Hematopoietic multipotent progenitor cell treated with erythropoietin and hydrocortisone succinate and interleukin-3 and kit ligand, for 4 days (in vitro differentiated cells): ENCODE measurements at regions not wholly inside any gene's neighbourhood (a gene's known extent, or its start where the extent isn't known, plus 50 kb on each side); places are given as distances from the start of the nearest gene placed in this dataset.

Experiments used
- DNase-seq: peaks from one replicate; pipeline ENCODE4 v3.0.0-alpha.2; 2015

- DNase-seq = no peak
These were observed 613.1 kb downstream of the EPHA7 start for GRCh38 chr6:92806254-92806653.

DNA sequence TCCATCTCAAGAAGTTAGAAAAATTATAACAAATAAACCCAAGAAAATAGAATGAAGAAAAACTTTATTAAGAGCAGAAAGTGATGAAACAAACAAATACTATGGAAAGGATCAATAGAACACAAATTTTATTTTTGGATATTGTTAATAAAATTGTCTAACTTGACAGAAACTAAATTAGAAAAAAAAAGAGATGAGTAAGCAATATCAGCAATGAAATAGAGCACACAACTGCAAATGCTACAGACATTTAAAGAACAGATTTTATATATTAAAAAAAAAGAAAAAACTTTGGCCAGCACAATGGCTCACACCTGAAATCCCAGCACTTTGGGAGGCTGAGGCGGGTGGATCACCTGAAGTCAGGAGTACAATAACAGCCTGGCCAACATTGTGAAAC is 628.0 kb downstream of the EPHA7 start:
- no peak for DNase-seq

- no peak for DNase-seq
These were observed 629.0 kb downstream of the EPHA7 start for GRCh38 chr6:92790381-92790780.

GRCh38 chr6:92784235-92784634 is 635.1 kb downstream of the EPHA7 start:
- DNase-seq = no peak

DNA sequence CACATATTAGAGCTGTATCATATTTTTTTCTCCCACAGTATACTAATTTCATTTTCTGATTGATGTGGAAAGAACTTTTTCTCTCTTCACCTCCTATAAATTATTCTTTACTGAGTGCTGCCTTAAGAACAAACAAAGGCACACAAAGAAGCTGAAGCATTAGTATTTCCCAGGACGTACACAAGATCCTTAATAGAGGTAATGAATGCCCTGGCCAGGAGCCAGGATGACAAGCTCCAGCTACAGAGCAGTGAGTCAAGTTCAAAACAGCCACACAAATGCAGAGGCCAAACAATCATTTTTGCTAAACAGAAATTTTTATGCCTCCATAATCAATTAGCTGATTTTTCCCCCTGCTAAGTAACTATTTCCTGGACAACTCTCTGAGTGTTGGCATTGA is 639.6 kb downstream of the EPHA7 start:
- DNase-seq = no peak

GRCh38 chr6:92777146-92777740 is 642.1 kb downstream of the EPHA7 start:
- peak; percentile 34 for DNase-seq

DNA sequence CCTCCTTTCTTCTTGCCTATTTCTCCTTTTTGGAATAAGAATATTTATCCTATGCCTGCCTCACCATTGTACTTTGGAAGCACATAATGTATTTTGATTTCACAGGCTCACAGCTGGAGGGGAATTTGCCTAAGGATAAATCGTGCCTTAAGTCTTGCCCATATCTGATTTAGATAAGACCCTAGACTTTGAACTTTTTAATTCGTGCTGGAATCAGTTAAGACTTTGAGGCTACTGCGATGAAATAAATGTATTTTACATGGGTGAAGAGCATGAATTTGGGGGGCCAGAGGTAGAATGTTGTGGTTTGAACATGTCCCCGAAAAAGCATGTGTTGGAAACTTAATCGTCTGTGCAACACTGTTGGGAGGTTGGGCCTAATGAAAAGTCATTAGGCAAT is 648.8 kb downstream of the EPHA7 start:
- no peak for DNase-seq

DNA sequence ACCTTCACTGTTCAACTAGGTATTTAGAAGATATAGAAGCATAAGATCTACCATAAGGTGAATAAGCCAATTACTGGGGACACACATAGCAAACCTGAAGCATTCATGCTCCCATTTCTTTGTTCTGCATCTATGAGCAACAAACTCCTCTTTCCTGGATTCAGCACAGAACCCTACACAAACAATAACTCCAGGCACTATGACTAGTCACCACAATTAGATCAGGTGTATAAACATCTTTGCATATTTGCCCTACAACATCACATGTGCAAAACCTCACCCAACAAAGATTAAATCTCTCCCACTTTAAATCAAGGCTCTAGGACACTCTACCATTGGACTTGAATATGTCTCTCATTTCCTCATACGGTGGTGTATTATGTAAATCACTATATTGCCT is 652.3 kb downstream of the EPHA7 start:
- DNase-seq = no peak

DNA sequence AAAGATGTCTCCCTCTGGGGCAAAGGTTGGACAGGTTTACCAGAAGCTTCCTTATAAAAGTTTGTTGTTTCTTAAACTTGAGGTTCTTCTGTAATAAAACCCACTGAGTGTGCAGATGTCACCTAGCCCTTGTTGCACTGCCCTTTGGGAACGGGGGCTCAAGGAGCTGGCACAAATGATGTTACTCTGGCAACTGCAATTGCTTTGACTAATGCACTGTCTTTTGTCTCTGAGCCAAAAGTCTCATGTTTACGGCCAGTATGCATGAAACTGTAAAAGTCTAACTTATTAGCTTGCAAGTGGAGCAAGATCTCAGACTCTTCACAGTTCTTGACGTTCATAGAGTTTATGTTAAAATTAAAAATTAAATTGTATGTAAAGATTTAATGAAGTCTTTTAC is 655.7 kb downstream of the EPHA7 start:
- no peak for DNase-seq

DNA sequence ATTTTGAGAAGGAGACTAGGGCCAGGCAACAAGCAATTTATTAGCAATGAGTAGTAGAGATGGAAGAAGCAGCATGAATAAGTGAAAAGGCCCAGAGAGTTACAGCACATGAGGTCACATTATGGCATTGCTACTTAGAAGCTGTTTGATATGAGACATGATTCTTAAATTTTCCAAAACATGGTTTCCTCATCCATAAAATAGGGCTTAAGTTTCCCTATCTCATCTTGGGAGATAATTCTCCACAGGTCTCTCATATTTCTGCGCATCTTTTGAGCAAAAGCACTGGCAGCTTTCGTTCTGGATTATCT is 656.1 kb downstream of the EPHA7 start:
- no peak for DNase-seq

GRCh38 chr6:92762443-92763273 is 656.7 kb downstream of the EPHA7 start:
- DNase-seq = no peak

GRCh38 chr6:92759178-92759577 is 660.2 kb downstream of the EPHA7 start:
- DNase-seq = no peak

GRCh38 chr6:92757925-92758324 is 661.4 kb downstream of the EPHA7 start:
- no peak for DNase-seq

- no peak for DNase-seq
These were observed 662.4 kb downstream of the EPHA7 start for GRCh38 chr6:92756912-92757311.

DNA sequence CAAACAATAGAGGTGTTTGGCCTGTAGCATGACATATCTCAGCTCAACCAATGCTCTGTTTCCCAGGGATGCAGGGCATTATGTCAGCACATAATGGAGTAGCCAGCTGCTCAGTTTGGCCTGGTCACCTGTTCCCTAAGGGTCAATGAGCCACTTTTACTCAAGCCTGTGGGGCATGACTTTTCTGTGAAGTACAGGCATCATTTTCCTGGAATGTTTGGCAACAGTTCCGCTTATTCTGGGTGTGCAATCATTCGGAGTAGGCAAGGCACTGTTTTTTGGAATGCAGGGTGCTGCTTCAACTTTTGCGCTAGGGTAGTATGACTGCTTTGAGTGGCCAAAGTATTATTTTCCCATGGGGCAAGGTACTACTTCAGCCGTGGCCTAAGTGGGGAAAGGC is 665.4 kb downstream of the EPHA7 start:
- no peak for DNase-seq

- no peak for DNase-seq
These were observed 667.2 kb downstream of the EPHA7 start for GRCh38 chr6:92752114-92752513.

DNA sequence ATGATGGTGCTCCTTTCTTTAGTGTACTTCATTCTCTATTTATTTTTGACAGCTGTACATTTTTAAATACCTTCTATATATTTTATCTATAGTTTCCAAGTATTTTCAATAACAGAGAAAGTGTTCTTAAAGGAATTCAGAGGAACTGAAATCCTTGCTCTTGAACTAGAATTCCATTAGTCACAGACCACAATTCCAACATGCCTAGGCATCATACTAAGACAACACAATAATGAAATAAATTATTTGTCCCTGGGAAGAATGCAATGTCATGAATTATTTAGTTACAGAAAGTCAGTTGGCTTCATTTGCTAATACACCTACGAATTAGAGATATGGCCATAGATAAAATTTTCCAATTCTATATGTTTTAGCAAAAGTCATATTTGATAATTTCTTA is 671.2 kb downstream of the EPHA7 start:
- no peak for DNase-seq

DNA sequence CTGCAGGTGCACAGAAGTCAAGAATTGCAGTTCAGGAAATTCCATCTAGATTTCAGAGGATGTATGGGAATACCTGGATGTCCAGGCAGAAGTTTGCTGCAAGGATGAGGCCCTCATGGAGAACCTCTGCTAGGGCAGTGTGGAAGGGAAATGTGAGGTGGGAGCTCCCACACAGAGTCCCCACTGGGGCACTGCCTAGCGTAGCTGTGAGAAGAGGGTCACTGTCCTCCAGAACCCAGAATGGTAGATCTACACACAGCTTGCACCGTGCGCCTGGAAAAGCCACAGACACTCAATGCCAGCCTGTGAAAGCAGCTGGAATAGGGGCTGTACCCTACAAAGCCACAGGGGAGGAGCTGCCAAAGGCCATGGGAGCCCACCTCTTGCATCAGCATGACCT is 681.4 kb downstream of the EPHA7 start:
- DNase-seq = no peak

DNA sequence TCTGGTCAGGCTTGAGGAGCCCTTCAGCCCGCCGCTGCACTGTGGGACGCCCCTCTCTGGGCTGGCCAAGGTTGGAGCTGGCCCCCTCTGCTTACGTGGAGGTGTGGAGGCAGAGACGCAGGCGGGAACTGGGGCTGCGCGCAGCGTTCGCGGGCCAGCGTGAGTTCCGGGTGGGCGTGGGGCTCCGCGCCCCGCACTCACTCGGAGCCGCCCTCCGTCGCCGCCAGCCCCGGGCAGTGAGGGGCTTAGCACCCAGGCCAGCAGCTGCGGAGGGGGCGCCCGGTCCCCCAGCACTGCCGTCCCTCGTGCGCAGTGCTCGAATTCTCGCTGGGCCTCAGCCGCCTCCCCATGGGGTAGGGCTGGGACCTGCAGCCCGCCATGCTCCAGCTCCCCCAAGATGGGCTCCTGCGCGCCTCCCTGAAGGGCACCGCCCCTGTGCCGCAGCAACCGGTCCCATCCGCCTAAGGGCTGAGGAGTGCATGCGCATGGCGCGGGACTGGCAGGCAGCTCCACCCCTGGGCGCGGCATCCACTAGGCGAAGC is 695.9 kb downstream of the EPHA7 start:
- DNase-seq = peak; percentile 1

GRCh38 chr6:92719773-92720172 is 699.6 kb downstream of the EPHA7 start:
- DNase-seq = no peak

DNA sequence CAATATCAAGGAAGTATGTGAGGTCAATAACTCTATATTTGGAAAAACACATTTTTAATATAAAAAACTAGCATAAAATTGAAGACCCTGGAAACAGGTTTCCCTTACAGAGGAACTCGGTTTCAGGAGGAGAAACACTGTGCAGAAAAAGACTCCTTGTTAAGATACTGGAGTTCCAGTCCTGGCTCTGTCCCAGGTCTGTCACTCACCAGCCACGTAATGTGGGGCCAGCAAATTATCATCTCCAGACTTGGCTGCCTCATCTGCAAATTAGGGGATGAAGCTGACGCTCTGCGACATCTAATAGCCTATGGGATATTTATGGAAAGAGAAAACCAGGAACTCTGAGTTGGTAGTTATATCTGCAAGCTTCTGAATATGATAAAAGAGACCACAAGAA is 702.7 kb downstream of the EPHA7 start:
- DNase-seq = no peak

DNA sequence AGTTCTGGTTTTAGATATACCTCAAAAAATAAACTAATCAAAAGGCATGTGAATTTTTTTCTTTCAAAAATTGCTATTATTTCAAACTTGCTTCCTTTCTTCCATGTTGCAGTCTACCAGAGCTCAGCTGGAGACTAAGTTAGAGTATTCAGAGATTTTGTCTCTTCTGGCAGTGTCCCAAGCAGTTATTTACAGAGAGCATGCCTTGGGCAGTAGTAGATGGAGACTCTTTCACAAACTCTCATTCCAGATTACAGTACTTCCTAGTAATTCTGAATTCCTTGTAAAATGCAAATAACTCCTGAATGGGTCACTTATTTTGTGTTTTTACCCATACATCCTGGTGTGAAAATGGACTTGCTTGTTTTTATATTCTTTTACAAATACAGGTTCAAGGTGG is 703.4 kb downstream of the EPHA7 start:
- no peak for DNase-seq

DNA sequence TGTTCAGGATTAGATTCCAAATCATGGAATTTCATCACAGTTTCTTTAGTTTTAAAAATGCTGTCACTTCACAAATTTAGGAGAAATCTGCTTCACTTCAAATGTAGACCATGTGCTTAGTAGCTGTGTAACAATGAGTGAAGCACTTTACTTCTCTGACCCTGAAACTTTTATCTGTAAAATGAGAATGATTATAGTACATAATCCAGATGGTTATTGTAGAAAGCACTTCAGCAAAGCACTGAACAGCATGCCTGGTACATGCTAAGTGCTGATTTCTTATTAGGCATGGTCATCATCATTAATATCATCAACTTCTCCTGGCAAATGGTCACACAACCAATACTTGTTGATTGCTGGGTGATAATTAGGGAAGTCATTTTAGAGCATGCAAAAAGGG is 705.0 kb downstream of the EPHA7 start:
- no peak for DNase-seq

GRCh38 chr6:92710048-92710447 is 709.3 kb downstream of the EPHA7 start:
- no peak for DNase-seq

DNA sequence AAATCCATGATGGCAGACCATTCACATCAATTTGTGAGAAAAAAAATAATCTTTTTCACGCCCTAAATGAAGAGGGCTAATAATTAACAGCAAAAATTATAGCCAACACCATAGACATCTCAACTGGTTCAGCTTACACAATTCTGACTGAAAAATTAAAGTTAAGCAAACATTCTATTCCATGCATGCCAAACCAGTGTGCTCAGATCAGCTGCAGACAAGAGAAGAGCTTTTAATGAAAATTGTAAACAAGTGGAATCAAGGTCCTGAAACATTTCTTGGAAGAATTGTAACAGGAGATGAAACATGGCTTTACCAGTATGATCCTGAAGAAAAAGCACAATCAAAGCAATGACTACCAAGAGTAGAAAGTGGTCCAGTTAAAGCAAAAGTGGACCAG is 710.4 kb downstream of the EPHA7 start:
- no peak for DNase-seq
